Endothelial cell of umbilical vein (primary cell): ENCODE measurements at regions not wholly inside any gene's neighbourhood (a gene's known extent, or its start where the extent isn't known, plus 50 kb on each side); places are given as distances from the start of the nearest gene placed in this dataset.

Experiments used
- BruUV-seq: library from RNA; stranded (reverse); fragments of 400-500 nt; replicated peaks from 2 replicates; lab custom pipeline; 2021; lab: Mats Ljungman, UMichigan
- CTCF ChIA-PET: fragments of 300-600, 350-600 bp; sonication (Branson Sonifier 250); formaldehyde crosslinking; loops from one replicate; lab custom pipeline; 2021; ENCODE audit warnings: antibody characterized with exemption, inconsistent platforms; lab: Charles Lee
- POLR2A ChIA-PET: fragments of 300-600, 350-600 bp; sonication (Branson Sonifier 250); formaldehyde crosslinking; loops from one replicate; lab custom pipeline; 2021; ENCODE audit warnings: antibody characterized with exemption, inconsistent platforms; lab: Charles Lee
- DNase-seq: peaks from one replicate; pipeline ENCODE4 v3.0.0-alpha.2; 2011; ENCODE audit warnings: low read depth, low spot score
- FAIRE-seq: peaks from 2 replicates; lab custom pipeline; 2011; peaks lifted over from hg19 to GRCh38; lab: Jason Lieb, UNC
- H2AFZ ChIP-seq: 2 replicates; pipeline ENCODE4 v1.6.0; 2012; ENCODE audit warnings: low read depth, low read length, control low read depth, inconsistent platforms
- H3K27ac ChIP-seq: 2 replicates; pipeline ENCODE4 v1.5.1; 2011; ENCODE audit warnings: low read depth, mild to moderate bottlenecking, control low read depth, low read length, moderate library complexity; ENCODE audit not compliant: insufficient read depth
- H3K27me3 ChIP-seq, 2 experiments: 2 replicates each; pipeline versions ENCODE4 v1.6.0 to v1.6.1; 2011; ENCODE audit warnings: low read length in 2 of 2, mixed read lengths in 1 of 2; ENCODE audit not compliant: control insufficient read depth in 2 of 2, insufficient read depth in 2 of 2
- H3K36me3 ChIP-seq, 2 experiments: 2 replicates in 1 of 2; 3 replicates in 1 of 2; pipeline ENCODE4 v1.5.1; 2011; ENCODE audit warnings: low read length in 2 of 2, mild to moderate bottlenecking in 1 of 2, moderate library complexity in 1 of 2; ENCODE audit not compliant: control insufficient read depth in 2 of 2, insufficient read depth in 2 of 2; ENCODE audit errors: extremely low read depth in 1 of 2
- H3K4me1 ChIP-seq: 3 replicates; pipeline ENCODE4 v1.5.1; 2011; ENCODE audit warnings: mild to moderate bottlenecking, low read length; ENCODE audit not compliant: control insufficient read depth, insufficient read depth; ENCODE audit errors: extremely low read depth
- H3K4me2 ChIP-seq: 2 replicates; pipeline ENCODE4 v1.6.1; 2011; ENCODE audit warnings: low read length, control low read depth, mixed read lengths; ENCODE audit not compliant: insufficient read depth
- H3K4me3 ChIP-seq, 3 experiments: fragments of 200-600 bp in 1 of 3; sonication (generic), shearing (Covaris generic) in 1 of 3; replicated peaks in 1 of 3; 2 replicates each; pipeline ENCODE4 v1.5.1; 2011 to 2016; ENCODE audit warnings: control low read depth in 3 of 3, low read length in 3 of 3, mild to moderate bottlenecking in 2 of 3, inconsistent platforms in 1 of 3, low read depth in 1 of 3, moderate library complexity in 1 of 3; ENCODE audit not compliant: insufficient read depth in 1 of 3
- H3K79me2 ChIP-seq: 2 replicates; pipeline ENCODE4 v1.6.0; 2012; ENCODE audit warnings: low read length, inconsistent platforms; ENCODE audit not compliant: control insufficient read depth, insufficient read depth
- H3K9ac ChIP-seq: replicated peaks from 2 replicates; pipeline ENCODE3; 2011; ENCODE audit warnings: low read length, control low read depth; ENCODE audit not compliant: insufficient read depth; ENCODE audit errors: extremely low read depth
- H3K9me1 ChIP-seq: replicated peaks from 3 replicates; pipeline ENCODE4 v1.6.0; 2011; ENCODE audit warnings: mild to moderate bottlenecking, low read length; ENCODE audit not compliant: control insufficient read depth, insufficient read depth; ENCODE audit errors: extremely low read depth
- H3K9me3 ChIP-seq: replicated peaks from 2 replicates; pipeline ENCODE4 v1.5.1; 2012; ENCODE audit warnings: low read length, inconsistent platforms; ENCODE audit not compliant: control insufficient read depth, insufficient read depth
- H4K20me1 ChIP-seq: replicated peaks from 2 replicates; pipeline ENCODE3; 2011; ENCODE audit warnings: mild to moderate bottlenecking, low read length; ENCODE audit not compliant: control insufficient read depth, insufficient read depth; ENCODE audit errors: extremely low read depth
- CTCF ChIP-seq, 2 donors: IDR thresholded peaks; 1 replicate in 1 of 2; 2 replicates in 1 of 2; pipeline ENCODE4 v1.5.1; 2011; ENCODE audit warnings: low read length in 2 of 2, mild to moderate bottlenecking in 2 of 2, moderate library complexity in 2 of 2, control low read depth in 1 of 2, inconsistent platforms in 1 of 2, low read depth in 1 of 2; ENCODE audit not compliant: insufficient read depth in 1 of 2; ENCODE audit errors: extremely low read depth in 1 of 2
- EZH2 ChIP-seq: IDR thresholded peaks from 2 replicates; pipeline ENCODE4 v1.6.1; 2012; ENCODE audit warnings: borderline replicate concordance, low read depth, mild to moderate bottlenecking, moderate library complexity, low read length, inconsistent platforms; ENCODE audit not compliant: severe bottlenecking
- FOS ChIP-seq: IDR thresholded peaks from 2 replicates; pipeline ENCODE4 v1.6.1; 2011; ENCODE audit warnings: mild to moderate bottlenecking, low read length, moderate library complexity, borderline replicate concordance; ENCODE audit not compliant: insufficient read depth
- GATA2 ChIP-seq: IDR thresholded peaks from 2 replicates; pipeline ENCODE4 v1.7.0; 2011; ENCODE audit warnings: low read depth, mild to moderate bottlenecking, moderate library complexity, mixed read lengths, low read length; ENCODE audit not compliant: insufficient read length, insufficient read depth
- JUN ChIP-seq: IDR thresholded peaks from 2 replicates; pipeline ENCODE4 v1.6.1; 2011; ENCODE audit warnings: borderline replicate concordance, low read depth; ENCODE audit not compliant: insufficient read length, insufficient read depth
- MAX ChIP-seq: IDR thresholded peaks from 2 replicates; pipeline ENCODE4 v1.6.1; 2011; ENCODE audit not compliant: insufficient read depth, insufficient read length
- MYC ChIP-seq: IDR thresholded peaks from one replicate; pipeline ENCODE4 v1.6.1; 2011; ENCODE audit warnings: mild to moderate bottlenecking, low read depth, low read length
- POLR2A ChIP-seq: IDR thresholded peaks from 2 replicates; pipeline ENCODE4 v1.6.1; 2012; ENCODE audit warnings: low read depth, mild to moderate bottlenecking, control low read depth, low read length
- POLR2AphosphoS5 ChIP-seq: IDR thresholded peaks from 2 replicates; pipeline ENCODE4 v1.6.1; 2012; ENCODE audit warnings: low read depth, mild to moderate bottlenecking, control low read depth, low read length, moderate library complexity; ENCODE audit not compliant: insufficient read depth
- dilution Hi-C: fragments of 300-500 bp; cut with MboI; formaldehyde crosslinking; loops from one replicate; pipeline ENCODE4 v1.15.0; 2019; ENCODE audit warnings: low sequenced_read_pairs; ENCODE audit not compliant: extremely low pct_ligation_motif_present
- intact Hi-C: fragments of 100-400 bp; cut with micrococcal nuclease; formaldehyde crosslinking; loops from one replicate; pipeline ENCODE4 v1.10.0; 2022

DNA sequence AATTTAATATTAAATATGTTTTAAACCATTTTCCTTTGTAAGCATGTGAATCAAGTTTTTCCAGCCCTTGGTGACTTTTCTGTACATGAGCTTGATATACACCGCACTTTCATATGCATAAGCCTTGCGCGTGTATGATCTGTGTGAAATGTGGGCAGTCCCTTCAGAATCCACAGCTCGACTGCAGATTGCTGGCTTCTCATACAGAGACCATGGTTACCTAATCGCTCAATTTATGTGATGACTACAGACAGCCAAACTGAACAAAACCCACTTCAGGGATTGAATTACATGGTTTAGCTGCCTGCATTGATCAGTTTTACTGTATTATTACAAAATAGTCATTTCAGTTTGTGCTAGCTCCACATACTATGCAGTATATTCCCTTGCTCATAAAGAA is 212.3 kb upstream of the NECTIN3 start:
- POLR2A ChIA-PET = no interaction called here

More for the DNA sequence above, 212.3 kb upstream of the NECTIN3 start:
- H3K9ac ChIP-seq = no peak overlapping the region
- H3K36me3 ChIP-seq = no peaks in the 10 kb centered on the region
- DNase-seq (no peak), FAIRE-seq (no peak)
- H3K4me3 ChIP-seq = no peak overlapping the region
- CTCF ChIA-PET = no interaction called here
- no peaks in the 10 kb centered on the region for H4K20me1 ChIP-seq
- intact Hi-C loops = no loop called here
- no peak overlapping the region for H3K27ac ChIP-seq
- no peaks in the 10 kb centered on the region for H3K9me1 ChIP-seq
- H3K9me3 ChIP-seq = no peaks in the 10 kb centered on the region
- no peaks in the 10 kb centered on the region for H3K4me1 ChIP-seq
- TF ChIP-seq CTCF (IDR thresholded peaks at IDR 0.05; ENCODE audit: extremely low read depth in 1 of 2, insufficient read depth in 1 of 2, low read depth in 1 of 2, low read length in 2 of 2) (no peak), POLR2A (no peak), FOS (no peak), MAX (no peak), JUN (no peak), GATA2 (no peak), MYC (no peak), EZH2 (no peak), POLR2AphosphoS5 (no peak)
- H3K4me2 ChIP-seq = no peak overlapping the region
- H3K79me2 ChIP-seq = no peaks in the 10 kb centered on the region
- no peaks in the 10 kb centered on the region for H3K27me3 ChIP-seq
- no peak overlapping the region for H2AFZ ChIP-seq
- no TSS peak for BruUV-seq
- dilution Hi-C loops = no loop called here
